ENCODE measurements at regions not wholly inside any gene's neighbourhood (a gene's known extent, or its start where the extent isn't known, plus 50 kb on each side); places are given as distances from the start of the nearest gene placed in this dataset.

DNA sequence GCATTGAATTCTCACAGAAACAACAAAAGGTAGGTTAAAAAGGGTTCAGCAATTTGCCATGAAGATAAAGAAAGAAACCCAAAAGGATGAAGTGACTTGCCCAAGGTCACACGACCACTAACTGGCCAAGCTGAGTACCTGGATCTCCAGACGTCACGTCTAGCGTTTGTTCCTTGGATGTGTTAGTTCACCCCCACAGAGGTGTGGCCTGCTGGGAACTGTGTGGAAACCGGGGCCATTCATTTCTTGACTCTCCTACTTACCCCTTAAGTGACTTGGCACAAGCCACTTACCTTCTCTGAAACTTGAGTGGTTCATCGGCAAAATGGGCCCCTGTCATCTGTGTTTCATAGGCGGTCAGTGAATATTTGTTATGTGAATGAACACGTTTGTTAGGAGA is 244.3 kb upstream of the SLCO3A1 start:
- peaks cover 14% of the 10 kb centered on the region for H3K27me3 Mint-ChIP-seq (ENCODE audit: insufficient read depth, unreplicated experiment)
- H3K9me3 Mint-ChIP-seq (ENCODE audit: unreplicated experiment) = no peaks in the 10 kb centered on the region
- TF ChIP-seq, protein P1, sequence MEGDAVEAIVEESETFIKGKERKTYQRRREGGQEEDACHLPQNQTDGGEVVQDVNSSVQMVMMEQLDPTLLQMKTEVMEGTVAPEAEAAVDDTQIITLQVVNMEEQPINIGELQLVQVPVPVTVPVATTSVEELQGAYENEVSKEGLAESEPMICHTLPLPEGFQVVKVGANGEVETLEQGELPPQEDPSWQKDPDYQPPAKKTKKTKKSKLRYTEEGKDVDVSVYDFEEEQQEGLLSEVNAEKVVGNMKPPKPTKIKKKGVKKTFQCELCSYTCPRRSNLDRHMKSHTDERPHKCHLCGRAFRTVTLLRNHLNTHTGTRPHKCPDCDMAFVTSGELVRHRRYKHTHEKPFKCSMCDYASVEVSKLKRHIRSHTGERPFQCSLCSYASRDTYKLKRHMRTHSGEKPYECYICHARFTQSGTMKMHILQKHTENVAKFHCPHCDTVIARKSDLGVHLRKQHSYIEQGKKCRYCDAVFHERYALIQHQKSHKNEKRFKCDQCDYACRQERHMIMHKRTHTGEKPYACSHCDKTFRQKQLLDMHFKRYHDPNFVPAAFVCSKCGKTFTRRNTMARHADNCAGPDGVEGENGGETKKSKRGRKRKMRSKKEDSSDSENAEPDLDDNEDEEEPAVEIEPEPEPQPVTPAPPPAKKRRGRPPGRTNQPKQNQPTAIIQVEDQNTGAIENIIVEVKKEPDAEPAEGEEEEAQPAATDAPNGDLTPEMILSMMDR (IDR thresholded peaks at IDR 0.05; ENCODE audit: insufficient read depth in 1 of 2, low read depth in 1 of 2, low read length in 1 of 2, severe bottlenecking in 1 of 2, unreplicated experiment in 1 of 2) = no peak
- CTCF ChIA-PET = no interaction called here
- H3K4me3 ChIP-seq (ENCODE audit: low read depth, low read length) = no peak overlapping the region
- H3K36me3 ChIP-seq (ENCODE audit: control insufficient read depth, insufficient read depth, low read length) = no peaks in the 10 kb centered on the region
- no TSS peak for BruUV-seq (replicated peaks)
- no peak overlapping the region for H3K27ac Mint-ChIP-seq (ENCODE audit: unreplicated experiment)
- no peaks in the 10 kb centered on the region for H3K9me3 ChIP-seq
- H3K36me3 Mint-ChIP-seq (ENCODE audit: insufficient read depth, unreplicated experiment) = no peaks in the 10 kb centered on the region
- no peak for DNase-seq
- no peaks in the 10 kb centered on the region for H3K4me1 Mint-ChIP-seq (ENCODE audit: low read depth, unreplicated experiment)
- POLR2A ChIA-PET = no interaction called here
- no peaks in the 10 kb centered on the region for H3K4me1 ChIP-seq
- no peak overlapping the region for H3K4me3 Mint-ChIP-seq (ENCODE audit: unreplicated experiment)
- no peaks in the 10 kb centered on the region for H3K27me3 ChIP-seq (replicated peaks; ENCODE audit: control insufficient read depth, insufficient read depth, low read length)
- intact Hi-C loops (cut with micrococcal nuclease; ENCODE audit: unreplicated experiment) = no loop called here

DNA sequence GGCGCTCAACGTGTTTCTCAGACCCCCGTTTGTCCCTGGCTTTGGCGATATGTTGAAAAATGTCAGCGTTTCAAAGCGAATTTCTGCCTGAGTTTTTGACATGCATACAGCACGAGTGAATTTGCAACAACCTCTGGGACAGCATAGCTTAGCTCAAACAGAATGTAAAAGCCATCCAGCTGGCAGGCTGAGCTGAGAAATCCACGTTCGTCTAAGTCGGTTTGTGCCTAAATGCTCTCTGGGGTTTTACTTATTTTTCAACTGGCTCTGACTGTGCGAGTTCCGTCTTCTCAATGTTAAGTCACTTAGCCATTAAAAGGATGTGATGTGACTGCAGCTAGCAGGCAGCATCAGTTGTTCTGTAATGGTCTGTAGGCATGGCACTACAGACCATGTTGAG is 243.5 kb upstream of the SLCO3A1 start:
- H3K27me3 Mint-ChIP-seq (ENCODE audit: insufficient read depth, unreplicated experiment) = peaks cover 14% of the 10 kb centered on the region
- BruUV-seq (replicated peaks) = no TSS peak
- no peak overlapping the region for H3K27ac Mint-ChIP-seq (ENCODE audit: unreplicated experiment)
- Histone ChIP-seq H3K9me3 (no peaks in the 10 kb centered on the region), H3K36me3 (ENCODE audit: control insufficient read depth, insufficient read depth, low read length) (no peaks in the 10 kb centered on the region), H3K4me1 (no peaks in the 10 kb centered on the region), H3K27me3 (replicated peaks; ENCODE audit: control insufficient read depth, insufficient read depth, low read length) (no peaks in the 10 kb centered on the region), H3K4me3 (ENCODE audit: low read depth, low read length) (no peak overlapping the region)
- H3K4me1 Mint-ChIP-seq (ENCODE audit: low read depth, unreplicated experiment) = no peaks in the 10 kb centered on the region
- POLR2A ChIA-PET = no interaction called here
- no peaks in the 10 kb centered on the region for H3K36me3 Mint-ChIP-seq (ENCODE audit: insufficient read depth, unreplicated experiment)
- no peak for DNase-seq
- H3K4me3 Mint-ChIP-seq (ENCODE audit: unreplicated experiment) = no peak overlapping the region
- intact Hi-C loops (cut with micrococcal nuclease; ENCODE audit: unreplicated experiment) = no loop called here
- no peaks in the 10 kb centered on the region for H3K9me3 Mint-ChIP-seq (ENCODE audit: unreplicated experiment)
- CTCF ChIA-PET = no interaction called here
- TF ChIP-seq, protein P1 (IDR thresholded peaks at IDR 0.05; ENCODE audit: insufficient read depth in 1 of 2, low read depth in 1 of 2, low read length in 1 of 2, severe bottlenecking in 1 of 2, unreplicated experiment in 1 of 2) = no peak

DNA sequence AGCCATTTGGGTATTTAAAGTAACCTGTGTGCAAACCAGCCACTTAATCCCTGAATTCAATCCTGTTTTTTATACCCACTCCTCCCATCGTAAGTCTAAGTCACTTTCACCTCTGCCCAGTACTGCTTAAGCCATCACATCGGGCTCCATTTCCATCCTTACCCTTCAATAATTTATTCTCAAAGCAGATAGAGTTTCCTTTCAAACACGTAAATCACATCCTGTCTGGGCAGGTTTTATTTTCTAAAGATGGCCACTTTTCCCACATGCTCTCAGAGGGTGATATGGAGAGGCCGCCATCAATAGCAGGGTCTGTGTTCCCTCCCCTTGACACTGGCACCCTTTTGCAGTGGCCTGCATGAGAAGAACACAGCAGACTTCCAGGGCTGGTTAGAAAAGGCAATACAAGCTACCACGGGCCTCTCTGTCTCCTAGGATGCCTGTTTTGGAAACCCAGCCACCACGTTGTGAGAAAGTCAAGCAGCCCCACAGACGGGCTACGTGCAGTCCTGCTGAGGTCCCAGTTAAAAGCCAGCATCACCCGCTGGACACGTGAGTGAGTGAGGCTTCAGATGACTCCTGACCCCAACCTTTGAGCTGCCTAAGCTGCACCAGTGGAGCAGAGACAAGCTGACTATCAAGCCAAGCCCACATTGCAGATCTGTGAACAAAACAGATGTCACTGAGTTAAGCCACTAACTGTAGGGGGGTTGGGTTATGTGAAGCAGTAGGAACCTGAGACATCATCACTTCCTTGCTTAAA is 241.8 kb upstream of the SLCO3A1 start:
- CTCF ChIA-PET = no interaction called here
- POLR2A ChIA-PET = no interaction called here

More for the DNA sequence above, 241.8 kb upstream of the SLCO3A1 start:
- Histone ChIP-seq H3K4me3 (ENCODE audit: low read depth, low read length) (no peak overlapping the region), H3K9me3 (no peaks in the 10 kb centered on the region), H3K36me3 (ENCODE audit: control insufficient read depth, insufficient read depth, low read length) (no peaks in the 10 kb centered on the region), H3K4me1 (no peaks in the 10 kb centered on the region), H3K27me3 (replicated peaks; ENCODE audit: control insufficient read depth, insufficient read depth, low read length) (no peaks in the 10 kb centered on the region)
- Mint-ChIP-seq H3K36me3 (ENCODE audit: insufficient read depth, unreplicated experiment) (no peaks in the 10 kb centered on the region), H3K9me3 (ENCODE audit: unreplicated experiment) (no peaks in the 10 kb centered on the region), H3K27ac (ENCODE audit: unreplicated experiment) (no peak overlapping the region), H3K4me3 (ENCODE audit: unreplicated experiment) (no peak overlapping the region), H3K27me3 (ENCODE audit: insufficient read depth, unreplicated experiment) (peaks cover 14% of the 10 kb centered on the region), H3K4me1 (ENCODE audit: low read depth, unreplicated experiment) (no peaks in the 10 kb centered on the region)
- TF ChIP-seq, protein P1 (IDR thresholded peaks at IDR 0.05; ENCODE audit: insufficient read depth in 1 of 2, low read depth in 1 of 2, low read length in 1 of 2, severe bottlenecking in 1 of 2, unreplicated experiment in 1 of 2) = no peak
- no peak for DNase-seq
- intact Hi-C loops (cut with micrococcal nuclease; ENCODE audit: unreplicated experiment) = no loop called here
- BruUV-seq (replicated peaks) = no TSS peak
